ENCODE measurements at regions not wholly inside any gene's neighbourhood (a gene's known extent, or its start where the extent isn't known, plus 50 kb on each side); places are given as distances from the start of the nearest gene placed in this dataset.
"Not testable (repeated sequence)": the region's sequence is repeated elsewhere in the genome, so short reads cannot be mapped to it uniquely, and the experiment has no call there.

DNA sequence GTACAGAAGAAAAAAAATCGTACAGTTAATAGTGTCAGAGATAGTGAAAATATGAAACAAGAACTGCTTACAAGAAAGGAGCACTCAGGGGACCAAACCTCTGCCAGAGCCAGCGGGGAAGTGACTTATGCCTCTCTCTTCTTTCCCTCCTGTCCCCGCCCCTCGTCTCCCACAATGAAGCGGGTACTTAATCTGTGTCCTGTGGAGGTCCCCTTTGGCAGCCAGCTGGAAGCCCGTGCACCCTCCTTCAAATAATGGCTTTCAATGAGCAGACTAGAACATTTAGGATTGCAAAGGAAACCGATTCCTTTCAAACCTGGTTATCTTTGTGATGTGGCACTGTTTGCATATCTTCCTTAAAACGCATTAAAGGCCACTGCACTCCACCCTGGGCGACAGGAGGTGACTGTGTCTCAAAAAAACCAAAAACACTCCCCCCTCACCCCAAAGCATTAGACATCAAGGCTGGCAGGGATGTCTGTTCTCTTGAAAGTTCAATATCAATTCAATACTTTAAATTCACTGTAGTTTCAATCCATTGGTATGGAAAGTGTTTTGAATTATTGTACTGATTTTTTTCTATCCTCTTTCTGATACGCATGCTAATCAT lies 51.7 kb downstream of the PPIAL4C start:
- POLR2A ChIA-PET = not testable (repeated sequence)

DNA sequence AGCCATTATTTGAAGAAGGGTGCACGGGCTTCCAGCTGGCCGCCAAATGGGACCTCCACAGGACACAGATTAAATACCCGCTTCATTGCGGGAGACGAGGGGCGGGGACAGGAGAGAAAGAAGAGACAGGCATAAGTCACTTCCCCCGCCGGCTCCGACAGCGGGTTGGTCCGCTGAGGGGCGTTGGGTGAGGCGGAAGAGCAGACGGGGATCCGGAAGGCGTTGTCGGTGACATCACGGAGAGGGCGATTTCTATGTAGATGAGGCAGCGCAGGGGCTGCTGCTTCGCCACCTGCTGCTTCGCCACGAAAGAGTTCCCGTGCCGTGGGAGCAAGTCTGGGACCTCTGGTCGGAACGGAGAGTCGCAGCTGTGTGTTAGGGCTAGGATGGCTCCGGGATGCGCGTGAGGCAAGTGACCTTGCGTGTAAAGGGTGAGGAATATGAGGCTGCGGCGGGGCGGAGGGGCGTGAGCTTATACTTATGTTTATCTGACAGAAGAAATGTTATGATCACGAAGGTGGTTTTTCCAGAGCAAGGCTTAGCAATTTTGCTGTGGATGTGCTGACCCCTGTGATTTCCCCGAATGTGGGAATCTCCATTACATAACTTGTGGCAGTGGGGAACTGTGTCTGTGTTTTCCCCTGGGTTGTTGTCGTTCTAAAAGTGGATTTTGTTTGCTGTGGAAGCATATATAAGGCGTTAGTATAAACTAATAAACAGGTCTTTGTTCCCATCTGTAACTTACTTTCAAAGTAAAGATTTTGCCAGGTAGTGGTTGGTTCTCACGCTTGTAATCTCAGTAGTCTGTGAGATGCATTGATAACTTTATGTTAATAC lies 52.9 kb downstream of the PPIAL4C start:
- Histone ChIP-seq H3K27ac (ENCODE audit: low read length) (peak overlapping the region; percentile 78), H3K4me3 (ENCODE audit: low read depth in 2 of 2, low read length in 2 of 2) (peak overlapping the region; percentile 42 to 55)
- POLR2A ChIA-PET; intact Hi-C loops (cut with micrococcal nuclease; ENCODE audit: unreplicated experiment); H3K4me1 ChIP-seq (ENCODE audit: control insufficient read depth, insufficient read depth, low read length); H3K27me3 ChIP-seq (ENCODE audit: control insufficient read depth, insufficient read depth, low read length); H3K36me3 ChIP-seq (ENCODE audit: control insufficient read depth, insufficient read depth, low read length); in situ Hi-C loops (cut with HindIII; ENCODE audit: low pct_unique_long_range_greater_than_20kb, low sequenced_read_pairs); CTCF ChIA-PET; H3K9me3 ChIP-seq (ENCODE audit: control insufficient read depth, insufficient read depth, low read depth, low read length): not testable (repeated sequence)
- peak; percentile 95 for ATAC-seq
- TSS peak; percentile 100 for BruUV-seq (replicated peaks)
- peak; percentile 88 for DNase-seq (ENCODE audit: low read depth, low spot score)
- TF ChIP-seq POLR2AphosphoS5 (IDR thresholded peaks at IDR 0.05; ENCODE audit: low read depth, low read length) (peak; percentile 99), SIN3A (IDR thresholded peaks at IDR 0.05; ENCODE audit: borderline replicate concordance, insufficient read depth, low read depth, low read length) (peak; percentile 95)

More for the DNA sequence above, 51.7 kb downstream of the PPIAL4C start:
- H3K4me3 ChIP-seq (ENCODE audit: low read depth in 2 of 2, low read length in 2 of 2); H3K36me3 ChIP-seq (ENCODE audit: control insufficient read depth, insufficient read depth, low read length); BruUV-seq (replicated peaks); intact Hi-C loops (cut with micrococcal nuclease; ENCODE audit: unreplicated experiment); H3K27ac ChIP-seq (ENCODE audit: low read length); H3K9me3 ChIP-seq (ENCODE audit: control insufficient read depth, insufficient read depth, low read depth, low read length); CTCF ChIA-PET; ATAC-seq; H3K27me3 ChIP-seq (ENCODE audit: control insufficient read depth, insufficient read depth, low read length); in situ Hi-C loops (cut with HindIII; ENCODE audit: low pct_unique_long_range_greater_than_20kb, low sequenced_read_pairs); DNase-seq (ENCODE audit: low read depth, low spot score); H3K4me1 ChIP-seq (ENCODE audit: control insufficient read depth, insufficient read depth, low read length): not testable (repeated sequence)

DNA sequence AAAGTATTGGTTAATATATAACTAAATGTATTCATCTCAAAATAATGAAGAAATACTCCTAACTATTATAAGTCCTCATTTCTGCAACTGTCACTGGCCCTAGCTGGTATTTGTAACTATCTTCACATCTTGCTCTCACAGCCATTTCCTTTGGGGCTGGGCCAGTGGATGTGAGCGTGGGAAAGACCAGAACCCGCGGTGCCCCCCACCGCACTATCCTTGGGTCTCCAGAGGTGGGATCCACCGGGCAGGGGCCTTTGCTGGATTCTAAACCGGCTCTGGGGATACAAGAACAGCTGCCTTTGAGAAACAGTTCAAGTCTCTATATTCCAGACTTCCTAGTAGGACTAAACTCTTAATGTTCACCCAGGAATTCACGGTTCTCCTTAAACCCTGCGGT lies 54.8 kb downstream of the PPIAL4C start:
- H3K9me3 ChIP-seq (ENCODE audit: control insufficient read depth, insufficient read depth, low read depth, low read length); POLR2A ChIA-PET; DNase-seq (ENCODE audit: low read depth, low spot score); in situ Hi-C loops (cut with HindIII; ENCODE audit: low pct_unique_long_range_greater_than_20kb, low sequenced_read_pairs); H3K36me3 ChIP-seq (ENCODE audit: control insufficient read depth, insufficient read depth, low read length); H3K4me1 ChIP-seq (ENCODE audit: control insufficient read depth, insufficient read depth, low read length); H3K27me3 ChIP-seq (ENCODE audit: control insufficient read depth, insufficient read depth, low read length); CTCF ChIA-PET; BruUV-seq (replicated peaks); H3K4me3 ChIP-seq (ENCODE audit: low read depth in 2 of 2, low read length in 2 of 2); H3K27ac ChIP-seq (ENCODE audit: low read length); ATAC-seq; intact Hi-C loops (cut with micrococcal nuclease; ENCODE audit: unreplicated experiment): not testable (repeated sequence)

DNA sequence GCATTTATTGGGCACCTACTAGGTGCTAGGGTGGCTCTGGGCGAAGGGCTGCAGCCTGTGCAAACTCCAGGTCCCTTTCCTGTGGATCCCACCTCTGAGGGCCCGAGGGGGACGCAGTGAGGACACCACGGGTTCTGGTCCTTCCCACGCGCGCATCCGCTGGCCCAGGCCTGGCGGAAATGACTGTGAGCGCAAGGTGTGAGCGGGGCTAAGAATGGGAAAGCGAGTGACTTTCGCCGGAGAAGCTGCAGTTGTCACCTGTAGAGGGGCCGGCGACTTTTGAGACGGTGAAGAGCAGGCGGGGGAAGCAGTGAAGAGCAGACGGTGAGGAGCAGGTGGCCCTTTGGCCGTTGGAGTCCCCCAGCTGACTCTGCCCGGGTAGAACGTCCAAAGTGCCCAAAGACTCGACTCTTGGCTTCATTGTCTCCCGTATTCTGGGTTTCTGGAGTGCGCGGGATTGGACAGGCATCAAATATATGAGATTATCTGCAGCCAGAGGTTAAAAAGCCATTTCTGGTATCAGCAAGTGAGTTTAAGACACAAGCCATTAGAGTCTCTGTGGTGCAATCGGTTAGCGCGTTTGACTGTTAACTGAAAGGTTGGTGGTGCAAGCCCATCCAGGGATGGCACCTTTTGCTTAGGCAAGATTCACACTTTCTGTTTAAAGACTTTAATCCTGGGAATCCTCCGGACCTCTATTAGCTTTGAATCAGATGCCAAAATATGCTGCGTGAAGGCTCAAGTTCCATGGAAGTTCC lies 55.4 kb downstream of the PPIAL4C start:
- H3K27me3 ChIP-seq (ENCODE audit: control insufficient read depth, insufficient read depth, low read length); H3K4me3 ChIP-seq (ENCODE audit: low read depth in 2 of 2, low read length in 2 of 2); intact Hi-C loops (cut with micrococcal nuclease; ENCODE audit: unreplicated experiment); in situ Hi-C loops (cut with HindIII; ENCODE audit: low pct_unique_long_range_greater_than_20kb, low sequenced_read_pairs); H3K4me1 ChIP-seq (ENCODE audit: control insufficient read depth, insufficient read depth, low read length); H3K36me3 ChIP-seq (ENCODE audit: control insufficient read depth, insufficient read depth, low read length); H3K27ac ChIP-seq (ENCODE audit: low read length); DNase-seq (ENCODE audit: low read depth, low spot score); CTCF ChIA-PET; ATAC-seq; H3K9me3 ChIP-seq (ENCODE audit: control insufficient read depth, insufficient read depth, low read depth, low read length); BruUV-seq (replicated peaks); POLR2A ChIA-PET: not testable (repeated sequence)

DNA sequence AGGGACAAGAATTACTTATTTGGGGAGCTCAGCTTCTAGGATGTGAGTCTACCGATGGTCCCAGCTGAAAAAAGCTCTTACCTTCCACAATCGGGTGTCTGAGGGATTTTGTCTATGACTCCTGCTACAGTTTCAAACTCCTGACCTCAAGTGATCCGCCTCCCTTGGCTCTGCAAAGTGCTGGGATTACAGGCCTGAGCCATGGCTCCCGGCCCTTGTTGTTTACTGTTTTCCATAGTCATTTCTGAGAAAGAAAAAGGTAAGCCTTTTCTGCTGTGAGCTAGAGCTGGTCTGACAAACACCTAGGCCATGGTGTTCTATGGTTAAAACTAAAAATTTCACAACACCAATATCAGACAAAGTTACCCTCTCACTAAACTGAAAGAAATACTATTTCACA lies 57.5 kb downstream of the PPIAL4C start:
- H3K27me3 ChIP-seq (ENCODE audit: control insufficient read depth, insufficient read depth, low read length); intact Hi-C loops (cut with micrococcal nuclease; ENCODE audit: unreplicated experiment); H3K9me3 ChIP-seq (ENCODE audit: control insufficient read depth, insufficient read depth, low read depth, low read length); H3K27ac ChIP-seq (ENCODE audit: low read length); ATAC-seq; H3K4me3 ChIP-seq (ENCODE audit: low read depth in 2 of 2, low read length in 2 of 2); in situ Hi-C loops (cut with HindIII; ENCODE audit: low pct_unique_long_range_greater_than_20kb, low sequenced_read_pairs); POLR2A ChIA-PET; H3K4me1 ChIP-seq (ENCODE audit: control insufficient read depth, insufficient read depth, low read length); CTCF ChIA-PET; BruUV-seq (replicated peaks); DNase-seq (ENCODE audit: low read depth, low spot score); H3K36me3 ChIP-seq (ENCODE audit: control insufficient read depth, insufficient read depth, low read length): not testable (repeated sequence)

DNA sequence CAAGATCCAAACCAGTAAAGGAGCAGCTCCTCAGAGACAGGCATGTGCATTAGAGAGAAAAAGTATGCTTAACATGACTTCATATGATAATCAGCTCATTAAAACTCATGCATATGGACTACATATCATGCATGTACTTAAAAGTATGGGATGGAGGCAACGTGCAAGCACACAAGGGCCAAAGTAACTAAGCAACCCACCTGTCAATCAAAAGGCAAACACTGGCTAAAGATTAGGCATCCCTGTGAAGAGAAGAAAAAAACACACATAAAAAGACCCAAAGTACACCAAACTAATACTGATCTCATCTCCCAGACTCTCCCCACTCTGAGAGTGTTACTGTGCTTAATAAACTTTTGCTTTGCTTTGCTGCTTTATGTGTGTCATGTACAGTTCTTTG lies 61.2 kb downstream of the PPIAL4C start:
- H3K9me3 ChIP-seq (ENCODE audit: control insufficient read depth, insufficient read depth, low read depth, low read length); intact Hi-C loops (cut with micrococcal nuclease; ENCODE audit: unreplicated experiment); BruUV-seq (replicated peaks); CTCF ChIA-PET; in situ Hi-C loops (cut with HindIII; ENCODE audit: low pct_unique_long_range_greater_than_20kb, low sequenced_read_pairs); ATAC-seq; H3K4me1 ChIP-seq (ENCODE audit: control insufficient read depth, insufficient read depth, low read length); POLR2A ChIA-PET; H3K27me3 ChIP-seq (ENCODE audit: control insufficient read depth, insufficient read depth, low read length); H3K27ac ChIP-seq (ENCODE audit: low read length); H3K4me3 ChIP-seq (ENCODE audit: low read depth in 2 of 2, low read length in 2 of 2); H3K36me3 ChIP-seq (ENCODE audit: control insufficient read depth, insufficient read depth, low read length); DNase-seq (ENCODE audit: low read depth, low spot score): not testable (repeated sequence)

All from Panc1 (cell line).